VCaP (cell line): ENCODE measurements at regions not wholly inside any gene's neighbourhood (a gene's known extent, or its start where the extent isn't known, plus 50 kb on each side); places are given as distances from the start of the nearest gene placed in this dataset.

Experiments
- H3K27ac ChIP-seq: fragments of 450-650 bp; 2 replicates; pipeline ENCODE4 v1.5.1; 2017
- CTCF ChIP-seq: fragments of 450-650 bp; conservative IDR thresholded peaks from 2 replicates; pipeline ENCODE4 v1.5.1; 2017; ENCODE audit warnings: mild to moderate bottlenecking, moderate library complexity

- no peak for TF ChIP-seq CTCF
- H3K27ac ChIP-seq = no peak overlapping the region
These were observed 52.4 kb upstream of the TRIO start for GRCh38 chr5:14090755-14091154.

- TF ChIP-seq CTCF = no peak
- no peak overlapping the region for H3K27ac ChIP-seq
These were observed 52.9 kb upstream of the TRIO start for GRCh38 chr5:14090290-14090689.

GRCh38 chr5:14089198-14089597 lies 53.9 kb upstream of the TRIO start:
- no peak overlapping the region for H3K27ac ChIP-seq
- no peak for TF ChIP-seq CTCF

GRCh38 chr5:14086261-14086660 lies 56.9 kb upstream of the TRIO start:
- no peak overlapping the region for H3K27ac ChIP-seq
- TF ChIP-seq CTCF = no peak

GRCh38 chr5:14082973-14083372 lies 60.2 kb upstream of the TRIO start:
- 0 out of 2 replicates have a peak overlapping the region, but pooled peaks have one; percentile 65 for H3K27ac ChIP-seq
- TF ChIP-seq CTCF = no peak

GRCh38 chr5:14082523-14082922 lies 60.6 kb upstream of the TRIO start:
- TF ChIP-seq CTCF = no peak

GRCh38 chr5:14081791-14082190 lies 61.4 kb upstream of the TRIO start:
- no peak for TF ChIP-seq CTCF
- H3K27ac ChIP-seq = no peak overlapping the region

More at GRCh38 chr5:14082523-14082922, 60.6 kb upstream of the TRIO start:
- H3K27ac ChIP-seq = no peak overlapping the region

GRCh38 chr5:14078716-14079115 lies 64.4 kb upstream of the TRIO start:
- no peak overlapping the region for H3K27ac ChIP-seq

More at GRCh38 chr5:14078716-14079115, 64.4 kb upstream of the TRIO start:
- no peak for TF ChIP-seq CTCF
